Muscle of back (tissue), 3 donors: ENCODE measurements at regions not wholly inside any gene's neighbourhood (a gene's known extent, or its start where the extent isn't known, plus 50 kb on each side); places are given as distances from the start of the nearest gene placed in this dataset.
A peak's percentile ranks its signal among the peaks of the same experiment; 100 is the strongest.
"Not testable (repeated sequence)": the region's sequence is repeated elsewhere in the genome, so short reads cannot be mapped to it uniquely, and the experiment has no call there.

Source experiments
- DNase-seq, 3 donors: peaks; one replicate each; pipeline versions ENCODE4 v3.0.0 to v3.0.0-alpha.2; 2013

GRCh38 chr2:122011493-122012270 lies 256.2 kb downstream of the TSN start:
- no peak for DNase-seq

DNA sequence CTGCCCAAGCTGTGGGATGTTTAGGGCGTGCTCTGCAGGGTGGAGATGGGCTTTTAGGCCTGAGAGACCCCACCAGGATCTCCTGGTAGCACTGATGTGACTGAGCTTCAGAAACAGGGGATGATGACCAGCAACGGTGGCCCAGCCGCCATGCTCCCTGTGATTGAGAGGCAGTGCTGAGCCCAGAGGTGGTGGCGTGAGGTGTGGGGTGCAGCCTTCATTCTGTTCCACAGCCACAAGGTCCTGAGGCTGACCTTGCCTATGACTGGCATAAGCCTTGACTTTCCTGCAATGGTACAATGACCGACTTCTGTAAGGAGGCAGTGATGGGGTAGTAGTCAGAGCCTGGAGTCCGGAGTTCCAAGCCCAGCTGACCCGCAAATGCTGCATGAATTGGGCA lies 263.3 kb downstream of the TSN start:
- no peak for DNase-seq

- DNase-seq: peak in 1 of 3 donors; percentile 57
Observed at GRCh38 chr2:122019724-122020123, 264.3 kb downstream of the TSN start.

DNA sequence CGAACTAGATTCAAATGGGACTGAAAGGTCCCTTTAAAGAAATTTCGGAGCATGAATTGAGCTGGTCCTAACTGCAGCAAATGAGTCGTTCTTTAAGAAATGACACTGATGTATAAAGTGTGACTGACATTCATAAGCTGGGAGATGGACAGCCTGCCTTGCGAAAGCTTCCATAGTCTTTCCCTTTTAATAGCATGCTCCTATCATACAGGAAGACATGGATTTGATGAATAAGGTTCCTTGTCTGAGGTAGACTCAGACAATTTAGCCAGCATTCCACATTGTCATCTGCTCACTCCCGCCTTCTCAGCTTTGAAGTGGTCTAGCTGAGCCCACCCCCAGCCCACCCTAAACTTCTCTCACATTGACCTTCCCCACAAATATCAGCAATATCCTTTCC lies 264.9 kb downstream of the TSN start:
- no peak for DNase-seq

DNA sequence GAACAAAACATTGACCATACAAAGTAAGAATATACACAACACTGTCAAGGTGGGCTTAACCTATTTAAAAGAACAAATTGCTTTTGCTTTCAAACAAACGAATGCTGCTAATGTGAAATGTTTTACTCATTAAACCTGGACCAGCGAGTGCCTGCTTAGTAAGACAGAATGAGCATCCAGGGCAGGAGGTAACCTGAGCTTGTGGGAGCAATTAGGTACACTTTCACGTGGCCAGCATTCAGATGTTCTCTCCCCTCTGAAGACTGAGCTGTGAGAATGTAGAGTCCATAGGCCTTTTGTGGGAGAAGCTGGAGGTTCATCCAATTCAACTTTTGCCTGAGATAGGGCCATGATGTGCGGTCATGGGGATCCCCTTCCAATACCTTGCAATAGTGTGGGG lies 266.5 kb downstream of the TSN start:
- DNase-seq: no peak

DNA sequence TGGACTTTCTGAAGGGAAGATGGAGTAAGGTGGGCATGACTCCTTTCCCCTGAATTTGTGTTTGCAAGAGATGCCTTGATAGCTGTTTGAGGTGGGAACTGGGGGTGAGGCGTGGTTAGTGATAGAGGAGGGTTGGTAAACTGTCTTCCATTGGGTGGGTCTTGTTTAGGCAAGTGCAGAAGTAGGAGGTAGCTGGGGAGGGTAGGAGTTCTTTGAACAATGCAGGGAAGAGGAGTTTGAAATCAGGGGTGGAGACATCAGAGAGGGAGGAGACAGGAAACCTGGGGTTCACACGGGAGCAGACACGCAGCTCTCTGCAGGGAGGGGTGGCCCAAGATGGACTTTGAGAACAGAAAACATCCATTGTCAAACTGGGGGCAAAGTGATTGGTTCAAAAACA lies 267.1 kb downstream of the TSN start:
- DNase-seq: no peak

DNA sequence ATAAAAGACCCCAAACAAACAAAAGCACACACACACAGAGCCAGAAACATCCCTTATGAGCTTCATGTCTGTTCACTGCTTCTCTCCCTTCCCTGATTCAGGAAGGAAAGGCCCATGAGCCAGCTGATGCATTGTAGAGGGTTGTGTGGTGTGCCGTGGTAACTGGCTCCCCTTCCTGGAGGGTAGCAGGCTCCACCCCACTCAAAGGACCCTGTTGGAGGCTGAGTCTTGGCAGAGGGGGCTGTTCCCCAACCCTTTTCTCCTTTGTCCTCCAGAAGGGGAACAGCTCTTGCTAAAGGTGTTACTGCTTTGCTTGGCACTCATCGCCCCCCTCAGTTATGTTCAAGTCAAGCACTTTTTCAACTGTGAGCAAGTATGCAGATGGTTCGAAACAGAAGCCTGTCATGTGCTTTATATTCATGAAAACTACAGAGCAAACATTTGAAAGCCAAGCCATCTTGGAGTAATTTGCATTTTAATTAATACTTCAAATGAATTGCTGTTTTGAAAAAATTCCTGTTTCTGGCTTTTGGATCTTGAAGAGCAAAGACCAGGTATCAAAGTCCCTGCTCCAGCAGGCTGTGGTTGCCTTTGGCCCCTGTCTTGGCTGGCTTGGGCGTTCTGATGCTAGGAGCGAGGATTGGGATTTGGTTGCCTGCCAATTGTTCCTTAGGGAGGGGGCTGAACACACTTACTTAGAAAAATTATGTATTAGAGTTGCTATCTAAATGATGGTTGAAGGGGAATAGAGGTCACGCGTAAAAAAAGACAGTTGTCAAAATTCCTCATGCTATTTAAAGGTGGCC lies 267.8 kb downstream of the TSN start:
- peak in 2 of 3 donors; percentile 27 to 66 for DNase-seq

GRCh38 chr2:122027510-122028217 lies 272.2 kb downstream of the TSN start:
- no peak for DNase-seq

- DNase-seq: peak in 1 of 3 donors; percentile 66
Observed at GRCh38 chr2:122028371-122029100, 273.1 kb downstream of the TSN start.

DNA sequence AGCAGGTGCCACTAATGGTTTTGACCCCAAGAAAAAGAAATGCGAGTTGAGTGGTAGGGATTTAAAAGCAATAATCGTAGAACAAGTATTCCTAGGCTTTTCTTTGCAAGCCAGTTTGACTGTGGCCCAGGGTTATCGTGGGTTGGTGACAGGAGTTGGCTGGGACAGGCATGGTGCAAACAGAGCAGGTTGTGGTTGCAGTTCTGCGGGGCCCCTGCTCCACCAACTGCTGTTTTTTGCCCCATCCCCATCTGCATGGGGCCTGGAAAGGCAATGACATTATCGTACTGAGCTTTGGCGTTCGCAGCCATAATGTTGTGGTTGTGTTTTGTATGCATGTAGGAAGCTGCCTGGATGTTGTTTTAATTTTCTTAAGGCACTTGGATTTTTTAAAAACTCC lies 274.0 kb downstream of the TSN start:
- DNase-seq: no peak

DNA sequence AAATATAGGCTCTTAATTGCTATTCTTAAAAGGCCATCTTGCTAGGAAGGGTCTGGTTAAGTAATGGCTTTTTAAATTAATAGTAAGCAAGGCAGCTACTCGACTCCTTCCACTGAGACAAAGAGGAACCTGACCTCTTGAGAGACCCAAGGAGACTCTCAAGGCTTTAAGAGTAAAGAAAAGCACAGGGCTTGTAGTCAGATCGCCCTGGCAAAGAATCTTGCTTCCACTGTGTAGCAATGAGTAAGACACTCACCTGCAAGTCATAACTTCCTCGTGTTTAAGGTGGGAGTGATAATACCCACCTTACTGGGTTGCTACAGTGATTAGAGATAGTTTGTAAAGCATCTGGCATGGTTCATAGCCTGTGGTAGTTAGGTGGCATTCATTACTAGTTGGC lies 274.5 kb downstream of the TSN start:
- no peak for DNase-seq

DNA sequence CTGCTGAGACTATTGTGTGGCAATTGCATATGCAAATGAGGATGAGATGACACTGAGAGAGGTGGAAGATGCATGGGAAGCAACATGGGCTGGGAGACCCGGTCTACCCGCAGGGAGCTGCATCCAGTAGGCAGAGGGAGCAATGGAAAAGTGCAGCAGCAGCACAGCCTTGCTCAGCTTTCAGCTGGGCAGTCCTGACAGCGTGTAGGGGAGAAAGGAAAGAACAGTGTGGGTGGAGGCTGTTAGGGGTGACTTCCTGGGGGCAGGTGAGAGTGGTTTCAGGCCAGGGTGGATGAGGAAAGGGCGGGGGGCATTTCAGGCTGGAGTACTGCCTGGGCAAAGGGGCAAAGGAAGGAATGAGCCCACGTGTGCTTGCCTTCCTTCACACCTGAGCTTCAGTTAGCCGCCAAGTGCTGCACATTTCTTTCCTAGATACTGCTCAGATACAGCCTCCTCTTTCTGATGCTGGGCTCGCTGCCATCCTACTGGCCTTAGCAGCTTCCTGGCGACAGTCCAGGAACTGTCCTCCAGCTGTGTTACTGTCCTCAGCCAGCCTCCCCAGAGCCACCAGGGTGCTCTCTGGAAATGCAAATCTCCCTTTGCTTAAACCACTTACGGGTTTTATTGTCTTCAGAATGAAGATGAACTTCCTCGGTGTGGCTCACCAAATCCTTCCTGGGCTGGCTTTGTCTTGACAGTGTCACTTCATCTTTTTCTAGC lies 276.3 kb downstream of the TSN start:
- DNase-seq: peak in 2 of 3 donors; percentile 33 to 53

DNA sequence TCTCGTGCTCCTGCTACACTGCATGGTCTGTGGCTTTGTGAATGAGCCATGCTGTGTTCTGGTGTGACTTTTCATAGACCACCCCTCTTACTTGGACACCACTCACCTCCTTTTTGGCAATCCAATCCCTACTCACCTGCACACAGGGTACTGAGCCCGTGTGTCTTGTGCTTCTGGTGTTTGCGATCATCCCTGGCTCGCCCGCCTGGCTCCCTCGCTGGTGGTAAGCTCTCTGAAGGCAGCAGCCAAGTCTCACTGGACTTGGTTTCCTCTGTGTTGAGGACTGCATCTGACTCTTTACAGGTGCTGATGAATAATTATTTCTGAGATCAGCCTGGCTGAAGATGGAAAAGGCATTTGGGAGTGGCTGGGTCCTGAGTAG lies 276.8 kb downstream of the TSN start:
- no peak for DNase-seq

DNA sequence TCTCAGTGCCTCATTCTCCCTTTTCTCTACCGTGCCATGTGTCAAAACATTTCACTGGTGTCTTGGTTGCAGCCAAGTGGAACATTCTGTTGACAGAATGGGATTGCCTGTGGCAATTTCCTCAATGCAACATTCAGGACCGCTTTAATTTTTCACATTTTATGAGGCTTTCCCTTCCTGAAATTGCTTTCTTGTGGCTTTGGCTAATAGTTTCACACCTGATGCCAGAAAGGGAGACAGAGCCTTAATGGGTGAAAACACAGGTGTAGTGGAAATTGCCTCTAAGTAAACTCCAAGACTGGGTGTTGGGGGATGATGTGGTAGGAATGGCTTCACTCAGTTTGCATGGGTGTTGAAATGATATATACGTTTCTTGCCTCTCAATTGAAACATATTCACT lies 278.3 kb downstream of the TSN start:
- DNase-seq: no peak

DNA sequence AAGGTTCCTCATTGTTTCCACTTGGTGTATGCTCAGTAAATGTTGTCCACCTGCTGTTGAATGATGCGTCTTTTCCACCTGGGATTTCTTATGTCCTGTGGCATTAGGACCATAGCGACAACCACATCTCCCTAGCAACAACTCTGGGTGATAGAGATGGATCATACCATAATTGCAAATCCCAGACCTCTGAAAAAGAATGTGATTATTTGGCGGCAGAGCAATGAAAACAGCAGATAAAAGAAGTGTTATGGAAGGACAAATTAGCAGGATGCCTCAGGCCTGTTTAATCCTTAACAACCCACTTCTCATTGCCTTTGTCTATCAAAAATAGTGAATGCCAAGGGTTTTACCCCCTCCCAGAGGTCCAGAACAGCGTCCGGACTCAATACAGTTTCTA lies 278.9 kb downstream of the TSN start:
- DNase-seq: no peak

DNA sequence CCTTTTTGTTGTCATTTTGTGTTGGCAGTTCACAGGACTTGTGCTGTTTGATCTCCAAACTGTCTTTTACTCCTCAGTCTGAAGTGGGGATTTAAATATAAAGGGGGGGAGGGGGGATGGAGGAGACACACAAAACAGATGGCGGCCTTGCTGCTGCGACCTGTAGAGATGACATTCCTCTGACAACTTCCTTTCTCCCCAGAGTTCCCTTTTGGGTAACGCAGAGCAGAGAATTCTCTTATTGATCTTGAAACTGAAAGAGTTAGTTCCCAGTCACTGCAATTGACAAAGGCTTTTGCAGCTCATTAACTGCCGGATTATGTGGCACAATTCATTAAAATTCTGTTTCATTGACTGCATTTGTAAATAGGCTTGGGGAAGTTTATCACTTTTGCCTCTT lies 279.3 kb downstream of the TSN start:
- no peak for DNase-seq

GRCh38 chr2:122038816-122039215 lies 283.4 kb downstream of the TSN start:
- DNase-seq: not testable (repeated sequence)

DNA sequence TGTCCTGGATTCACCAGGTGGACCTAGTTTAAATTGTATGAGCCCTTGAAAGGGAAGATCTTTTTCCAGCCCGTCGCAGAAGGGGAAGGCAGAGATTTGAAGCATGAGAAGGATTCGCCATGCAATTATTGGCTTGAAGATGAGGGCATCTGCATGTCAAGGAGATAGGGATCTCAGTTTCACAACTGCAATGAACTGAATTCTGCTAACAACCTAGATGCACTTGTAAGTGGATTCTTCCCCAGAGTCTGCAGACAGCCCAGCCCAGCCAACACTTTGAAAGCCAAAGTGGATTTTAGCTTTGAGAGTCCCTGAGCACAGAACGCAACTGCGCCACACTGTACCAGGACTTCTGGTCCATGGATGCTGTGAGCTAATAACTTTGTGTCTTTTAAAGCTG lies 286.0 kb downstream of the TSN start:
- DNase-seq: no peak

- DNase-seq: not testable (repeated sequence)
Observed at GRCh38 chr2:122051659-122052058, 296.2 kb downstream of the TSN start.

- DNase-seq: no peak
Observed at GRCh38 chr2:122055521-122055931, 300.1 kb downstream of the TSN start.

- DNase-seq: no peak
Observed at GRCh38 chr2:122056853-122057252, 301.4 kb downstream of the TSN start.
